Stimulated activated CD8-positive, alpha-beta memory T cell treated with anti-CD3 and anti-CD28 coated beads, Interleukin-12 subunit alpha, Interleukin-12 subunit beta, amount 100 ng/mL, for 24 hours (primary cell): ENCODE measurements at regions not wholly inside any gene's neighbourhood (a gene's known extent, or its start where the extent isn't known, plus 50 kb on each side); places are given as distances from the start of the nearest gene placed in this dataset.

Experiments
- DNase-seq: peaks from one replicate; pipeline ENCODE4 v3.0.0-alpha.2; 2020; ENCODE audit errors: extremely low read depth

- no peak for DNase-seq
Observed at GRCh38 chr12:90030726-90031125, 322.1 kb upstream of the ATP2B1 start.

- DNase-seq, result no peak
Observed at GRCh38 chr12:90029317-90029716, 320.7 kb upstream of the ATP2B1 start.

GRCh38 chr12:90028635-90029051 lies 320.0 kb upstream of the ATP2B1 start:
- no peak for DNase-seq

GRCh38 chr12:90027889-90028634 lies 319.4 kb upstream of the ATP2B1 start:
- DNase-seq, result no peak

GRCh38 chr12:90027041-90027440 lies 318.4 kb upstream of the ATP2B1 start:
- DNase-seq, result no peak

- DNase-seq, result no peak
Observed at GRCh38 chr12:90026516-90026915, 317.9 kb upstream of the ATP2B1 start.

GRCh38 chr12:90024262-90024661 lies 315.6 kb upstream of the ATP2B1 start:
- DNase-seq, result no peak

GRCh38 chr12:90023207-90023900 lies 314.7 kb upstream of the ATP2B1 start:
- DNase-seq, result no peak

GRCh38 chr12:90021795-90022440 lies 313.3 kb upstream of the ATP2B1 start:
- no peak for DNase-seq

GRCh38 chr12:90020881-90021280 lies 312.2 kb upstream of the ATP2B1 start:
- no peak for DNase-seq

- DNase-seq, result no peak
Observed at GRCh38 chr12:90020436-90020835, 311.8 kb upstream of the ATP2B1 start.

- no peak for DNase-seq
Observed at GRCh38 chr12:90020014-90020413, 311.4 kb upstream of the ATP2B1 start.

- DNase-seq, result no peak
Observed at GRCh38 chr12:90017316-90017715, 308.7 kb upstream of the ATP2B1 start.

GRCh38 chr12:90015228-90015627 lies 306.6 kb upstream of the ATP2B1 start:
- DNase-seq, result no peak

GRCh38 chr12:90013409-90013808 lies 304.8 kb upstream of the ATP2B1 start:
- DNase-seq, result no peak

- DNase-seq, result no peak
Observed at GRCh38 chr12:90010089-90010488, 301.5 kb upstream of the ATP2B1 start.

GRCh38 chr12:90008277-90008676 lies 299.6 kb upstream of the ATP2B1 start:
- no peak for DNase-seq

- DNase-seq, result no peak
Observed at GRCh38 chr12:90004319-90005074, 295.9 kb upstream of the ATP2B1 start.

- no peak for DNase-seq
Observed at GRCh38 chr12:90003688-90004087, 295.1 kb upstream of the ATP2B1 start.

GRCh38 chr12:90000721-90001120 lies 292.1 kb upstream of the ATP2B1 start:
- DNase-seq, result no peak

- DNase-seq, result no peak
Observed at GRCh38 chr12:89999699-90000505, 291.3 kb upstream of the ATP2B1 start.
